ENCODE measurements at regions not wholly inside any gene's neighbourhood (a gene's known extent, or its start where the extent isn't known, plus 50 kb on each side); places are given as distances from the start of the nearest gene placed in this dataset.

DNA sequence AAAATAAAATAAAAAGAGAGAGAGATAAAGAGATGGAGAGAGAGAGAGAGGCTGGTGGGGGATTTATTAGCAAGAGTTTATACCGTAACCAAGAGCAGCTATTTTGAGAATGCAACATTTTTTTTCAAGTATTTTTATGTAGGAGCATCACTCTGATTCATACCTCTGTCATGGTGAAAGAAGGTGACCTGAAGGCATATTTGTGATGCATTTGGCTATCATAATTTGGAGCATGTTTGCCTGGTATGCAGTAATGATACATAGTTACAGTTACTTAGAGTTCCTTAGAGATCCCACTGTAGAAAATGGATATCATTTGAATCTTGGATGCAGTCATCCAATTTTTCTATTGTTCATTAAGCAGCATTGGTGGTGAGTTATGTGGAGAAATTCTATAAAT is 1472.4 kb downstream of the SI start:
- TF ChIP-seq, protein P1, sequence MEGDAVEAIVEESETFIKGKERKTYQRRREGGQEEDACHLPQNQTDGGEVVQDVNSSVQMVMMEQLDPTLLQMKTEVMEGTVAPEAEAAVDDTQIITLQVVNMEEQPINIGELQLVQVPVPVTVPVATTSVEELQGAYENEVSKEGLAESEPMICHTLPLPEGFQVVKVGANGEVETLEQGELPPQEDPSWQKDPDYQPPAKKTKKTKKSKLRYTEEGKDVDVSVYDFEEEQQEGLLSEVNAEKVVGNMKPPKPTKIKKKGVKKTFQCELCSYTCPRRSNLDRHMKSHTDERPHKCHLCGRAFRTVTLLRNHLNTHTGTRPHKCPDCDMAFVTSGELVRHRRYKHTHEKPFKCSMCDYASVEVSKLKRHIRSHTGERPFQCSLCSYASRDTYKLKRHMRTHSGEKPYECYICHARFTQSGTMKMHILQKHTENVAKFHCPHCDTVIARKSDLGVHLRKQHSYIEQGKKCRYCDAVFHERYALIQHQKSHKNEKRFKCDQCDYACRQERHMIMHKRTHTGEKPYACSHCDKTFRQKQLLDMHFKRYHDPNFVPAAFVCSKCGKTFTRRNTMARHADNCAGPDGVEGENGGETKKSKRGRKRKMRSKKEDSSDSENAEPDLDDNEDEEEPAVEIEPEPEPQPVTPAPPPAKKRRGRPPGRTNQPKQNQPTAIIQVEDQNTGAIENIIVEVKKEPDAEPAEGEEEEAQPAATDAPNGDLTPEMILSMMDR (IDR thresholded peaks at IDR 0.05), result no peak
- no peak for TF ChIP-seq POLR2A (IDR thresholded peaks at IDR 0.05)
